Caki2 (cell line): ENCODE measurements at regions not wholly inside any gene's neighbourhood (a gene's known extent, or its start where the extent isn't known, plus 50 kb on each side); places are given as distances from the start of the nearest gene placed in this dataset.

Source experiments
- DNase-seq: peaks from one replicate; pipeline ENCODE4 v3.0.0-alpha.2; 2015; ENCODE audit warnings: low read depth
- in situ Hi-C: cut with HindIII; loops from 2 replicates; pipeline ENCODE4 v1.10.0; 2016; ENCODE audit warnings: low sequenced_read_pairs, low pct_unique_long_range_greater_than_20kb, mixed read lengths

- in situ Hi-C loops: no loop called here
- no peak for DNase-seq
Observed at GRCh38 chr2:17070711-17071110, 405.1 kb upstream of the CYRIA start.

DNA sequence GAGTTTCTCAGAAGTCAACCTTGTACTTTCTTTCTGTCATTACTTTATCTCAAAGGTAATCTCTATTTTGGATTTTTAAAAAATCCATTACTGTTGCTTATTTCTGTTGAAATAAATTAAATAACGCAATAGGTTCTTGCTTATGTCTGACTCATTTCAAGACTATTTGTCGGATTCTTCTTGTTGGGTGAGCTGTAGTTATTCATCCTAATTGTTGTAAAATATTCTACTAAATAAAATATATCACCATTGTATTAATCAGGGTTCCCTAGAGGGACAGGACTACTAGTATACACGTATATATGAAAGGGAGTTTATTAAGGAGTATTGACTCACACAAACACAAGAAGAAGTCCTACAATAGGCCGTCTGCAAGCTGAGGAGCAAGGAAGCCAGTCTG is 403.9 kb upstream of the CYRIA start:
- in situ Hi-C loops: no loop called here
- DNase-seq: no peak

DNA sequence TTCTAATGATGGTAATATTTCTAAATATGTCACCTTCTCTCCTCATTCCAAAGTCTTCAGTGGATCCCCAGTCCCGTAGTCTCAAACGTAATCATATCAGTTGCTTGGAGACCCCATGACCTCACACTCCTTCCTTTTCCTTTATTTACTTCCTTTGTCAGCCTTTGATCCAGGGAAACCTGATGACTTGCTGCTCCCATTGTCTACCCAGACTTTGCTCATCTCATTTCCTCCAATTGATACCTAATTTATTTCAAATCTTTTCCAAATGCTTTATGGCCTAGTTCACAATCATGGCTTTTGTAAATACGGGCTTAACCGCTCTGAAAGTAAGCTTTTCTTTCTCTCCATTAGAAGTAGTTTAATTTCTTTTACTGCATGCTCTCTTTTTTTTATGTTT is 402.4 kb upstream of the CYRIA start:
- DNase-seq: no peak
- in situ Hi-C loops: no loop called here

DNA sequence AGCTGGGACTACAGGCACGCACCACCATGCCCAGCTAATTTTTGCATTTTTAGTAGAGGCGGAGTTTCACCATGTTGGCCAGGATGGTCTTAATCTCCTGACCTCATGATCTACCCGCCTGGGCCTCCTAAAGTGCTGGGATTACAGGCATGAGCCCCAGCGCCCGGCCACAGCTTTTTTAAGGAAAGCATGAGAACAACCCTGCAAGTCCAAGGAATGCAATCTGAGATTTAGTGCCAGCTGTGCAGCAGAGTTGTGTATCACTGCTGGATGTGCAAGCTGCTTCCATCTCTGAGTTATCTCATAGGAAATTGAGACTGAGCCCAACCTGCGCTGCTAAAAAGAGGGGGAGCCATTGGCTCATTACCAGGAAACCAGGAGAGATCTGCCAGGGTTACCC is 399.9 kb upstream of the CYRIA start:
- DNase-seq: no peak
- in situ Hi-C loops: no loop called here

DNA sequence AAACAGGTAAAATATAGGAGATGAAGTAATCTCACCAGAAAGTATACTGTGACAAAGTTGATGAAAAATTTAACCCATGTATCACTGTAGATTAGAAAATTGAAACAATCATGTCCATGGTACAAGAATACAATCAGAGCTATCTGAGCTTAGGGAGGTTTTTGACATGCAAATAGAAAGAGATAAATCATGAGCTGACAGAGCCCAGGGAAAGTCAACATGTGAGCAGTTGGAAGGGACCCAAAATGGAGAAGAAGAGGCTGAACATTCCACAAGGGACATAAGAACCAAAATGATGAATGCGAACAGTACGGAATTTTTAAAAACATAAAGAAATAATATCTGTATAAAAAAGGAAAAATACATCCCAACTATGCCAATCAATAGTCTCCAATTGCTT is 395.4 kb upstream of the CYRIA start:
- in situ Hi-C loops: no loop called here
- no peak for DNase-seq

- in situ Hi-C loops: no loop called here
- no peak for DNase-seq
Observed at GRCh38 chr2:17059458-17059857, 393.8 kb upstream of the CYRIA start.

DNA sequence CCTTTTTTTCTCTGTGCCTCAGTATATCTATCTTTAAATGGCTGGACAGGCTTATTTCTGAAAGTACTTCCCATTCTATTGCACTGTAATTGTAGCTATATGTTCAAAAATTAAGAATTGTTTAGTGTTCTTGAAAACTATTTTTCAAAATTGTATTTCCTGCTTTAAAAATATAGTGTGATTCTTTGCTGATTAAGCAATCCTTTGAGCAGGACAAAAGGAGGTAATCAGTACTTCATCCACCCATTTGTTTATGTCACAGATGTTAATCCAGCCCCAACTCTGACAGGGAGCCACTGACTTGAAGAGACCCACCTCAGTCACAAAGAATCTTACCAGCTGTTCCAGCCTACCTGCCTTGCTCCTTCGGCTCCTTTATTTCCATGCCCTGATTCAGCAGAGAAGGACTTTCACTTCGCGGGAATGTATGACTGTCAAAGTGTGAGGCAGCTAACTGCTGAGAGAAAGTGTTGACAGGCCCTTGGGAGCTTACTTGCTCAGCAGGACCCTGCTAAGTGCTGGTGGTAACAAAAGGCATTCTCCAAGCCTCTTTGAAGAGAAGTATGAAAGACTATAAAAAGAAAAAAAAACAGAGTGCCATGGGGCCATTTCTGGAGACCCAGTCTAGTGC is 393.3 kb upstream of the CYRIA start:
- in situ Hi-C loops: no loop called here
- DNase-seq: no peak

GRCh38 chr2:17057109-17058017 is 391.7 kb upstream of the CYRIA start:
- in situ Hi-C loops: no loop called here
- no peak for DNase-seq

GRCh38 chr2:17056236-17056635 is 390.6 kb upstream of the CYRIA start:
- in situ Hi-C loops: no loop called here
- no peak for DNase-seq

DNA sequence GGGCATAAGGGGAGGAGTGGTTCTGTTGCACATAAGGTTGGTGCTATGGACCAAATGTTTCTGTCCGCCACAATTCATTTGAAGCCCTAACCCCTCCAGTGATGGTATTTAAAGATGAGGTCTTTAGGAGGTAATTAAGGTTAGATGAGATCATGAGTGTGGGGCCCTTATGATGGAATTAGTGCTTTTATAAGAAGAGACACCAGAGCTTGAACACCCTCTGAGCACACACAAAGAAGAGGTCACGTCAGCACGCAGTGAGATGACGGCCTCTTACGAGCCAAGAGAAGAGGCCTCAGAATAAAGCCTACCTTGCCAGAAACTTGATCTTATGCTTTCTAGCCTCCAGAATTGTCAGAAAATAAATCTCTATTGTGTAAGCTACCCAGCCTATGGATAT is 386.4 kb upstream of the CYRIA start:
- in situ Hi-C loops: no loop called here
- DNase-seq: no peak

- DNase-seq: peak; percentile 28
- in situ Hi-C loops: no loop called here
Observed at GRCh38 chr2:17051538-17051937, 385.9 kb upstream of the CYRIA start.

- in situ Hi-C loops: no loop called here
- DNase-seq: peak; percentile 14
Observed at GRCh38 chr2:17043173-17043572, 377.5 kb upstream of the CYRIA start.

- in situ Hi-C loops: no loop called here
- no peak for DNase-seq
Observed at GRCh38 chr2:17036361-17036760, 370.7 kb upstream of the CYRIA start.

GRCh38 chr2:17035010-17035409 is 369.4 kb upstream of the CYRIA start:
- DNase-seq: no peak
- in situ Hi-C loops: no loop called here

DNA sequence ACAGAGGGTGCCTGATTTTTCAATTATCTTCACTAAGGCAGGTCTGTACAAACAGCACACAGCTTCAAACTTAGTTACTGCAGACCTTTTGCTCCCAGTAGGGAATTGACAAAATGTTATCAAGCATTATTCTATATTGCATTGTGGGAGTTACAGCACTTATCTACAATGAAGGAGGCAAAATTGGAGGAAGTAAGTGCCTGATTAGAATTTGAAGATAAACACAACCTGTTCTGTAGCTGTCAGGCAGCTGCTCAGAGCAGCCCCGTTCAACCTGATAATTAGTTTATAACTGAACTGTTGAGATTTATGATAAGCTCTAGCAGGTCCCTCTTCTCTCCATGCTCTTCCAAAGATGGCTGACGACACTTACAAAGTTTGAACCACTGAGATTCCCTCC is 364.4 kb upstream of the CYRIA start:
- in situ Hi-C loops: no loop called here
- DNase-seq: no peak

- DNase-seq: no peak
Observed at GRCh38 chr2:17012297-17012696, 346.7 kb upstream of the CYRIA start.

DNA sequence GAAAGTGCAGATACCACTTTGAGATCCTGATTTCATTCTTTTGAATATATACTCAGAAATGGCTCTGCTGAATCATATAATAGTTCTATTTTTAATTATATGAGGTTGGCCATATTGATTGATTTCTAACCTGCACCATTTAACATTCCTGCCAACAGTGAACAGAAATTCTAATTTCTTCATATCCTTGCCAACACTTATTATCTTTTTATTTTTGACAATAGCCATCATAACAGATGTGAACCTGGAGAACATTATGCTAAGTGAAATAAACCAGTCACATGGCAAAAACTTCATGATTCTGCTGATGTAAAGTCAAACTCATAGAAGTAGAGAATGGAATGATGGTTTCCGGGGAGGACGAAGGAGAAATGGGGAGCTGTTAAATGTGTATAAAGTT is 344.5 kb upstream of the CYRIA start:
- in situ Hi-C loops: no loop called here
- no peak for DNase-seq

More at GRCh38 chr2:17012297-17012696, 346.7 kb upstream of the CYRIA start:
- in situ Hi-C loops: no loop called here

- no peak for DNase-seq
- in situ Hi-C loops: no loop called here
Observed at GRCh38 chr2:17000184-17000482, 334.5 kb upstream of the CYRIA start.

- DNase-seq: no peak
- in situ Hi-C loops: no loop called here
Observed at GRCh38 chr2:16999347-17000183, 333.9 kb upstream of the CYRIA start.
